ENCODE measurements at regions not wholly inside any gene's neighbourhood (a gene's known extent, or its start where the extent isn't known, plus 50 kb on each side); places are given as distances from the start of the nearest gene placed in this dataset.

GRCh38 chr4:108556166-108556565 lies 64.2 kb upstream of the RPL34 start:
- no peak for DNase-seq (ENCODE audit: low read depth in 2 of 2)
- H3K4me3 ChIP-seq (replicated peaks in 1 of 2; ENCODE audit: low read depth in 2 of 2, low read length in 2 of 2) = no peak overlapping the region
- no peak for TF ChIP-seq CTCF (IDR thresholded peaks at IDR 0.05; ENCODE audit: low read depth, low read length)

GRCh38 chr4:108555701-108556100 lies 64.7 kb upstream of the RPL34 start:
- peak in 1 of 2 donors; percentile 24 for DNase-seq (ENCODE audit: low read depth in 2 of 2)
- no peak overlapping the region for H3K4me3 ChIP-seq (replicated peaks in 1 of 2; ENCODE audit: low read depth in 2 of 2, low read length in 2 of 2)
- no peak for TF ChIP-seq CTCF (IDR thresholded peaks at IDR 0.05; ENCODE audit: low read depth, low read length)

GRCh38 chr4:108547682-108548081 lies 72.7 kb upstream of the RPL34 start:
- H3K4me3 ChIP-seq (replicated peaks in 1 of 2; ENCODE audit: low read depth in 2 of 2, low read length in 2 of 2) = no peak overlapping the region
- TF ChIP-seq CTCF (IDR thresholded peaks at IDR 0.05; ENCODE audit: low read depth, low read length) = no peak
- no peak for DNase-seq (ENCODE audit: low read depth in 2 of 2)

GRCh38 chr4:108546728-108547127 lies 73.6 kb upstream of the RPL34 start:
- TF ChIP-seq CTCF (IDR thresholded peaks at IDR 0.05; ENCODE audit: low read depth, low read length) = no peak
- no peak overlapping the region for H3K4me3 ChIP-seq (replicated peaks in 1 of 2; ENCODE audit: low read depth in 2 of 2, low read length in 2 of 2)
- no peak for DNase-seq (ENCODE audit: low read depth in 2 of 2)

GRCh38 chr4:108544481-108544880 lies 75.9 kb upstream of the RPL34 start:
- peak; percentile 6 to 78 for DNase-seq (ENCODE audit: low read depth in 2 of 2)
- TF ChIP-seq CTCF (IDR thresholded peaks at IDR 0.05; ENCODE audit: low read depth, low read length) = no peak

GRCh38 chr4:108543359-108543968 lies 76.9 kb upstream of the RPL34 start:
- TF ChIP-seq CTCF (IDR thresholded peaks at IDR 0.05; ENCODE audit: low read depth, low read length) = no peak
- no peak overlapping the region for H3K4me3 ChIP-seq (replicated peaks in 1 of 2; ENCODE audit: low read depth in 2 of 2, low read length in 2 of 2)

More at GRCh38 chr4:108544481-108544880, 75.9 kb upstream of the RPL34 start:
- H3K4me3 ChIP-seq (replicated peaks in 1 of 2; ENCODE audit: low read depth in 2 of 2, low read length in 2 of 2) = no peak overlapping the region

GRCh38 chr4:108540536-108540935 lies 79.8 kb upstream of the RPL34 start:
- DNase-seq (ENCODE audit: low read depth in 2 of 2) = no peak
- TF ChIP-seq CTCF (IDR thresholded peaks at IDR 0.05; ENCODE audit: low read depth, low read length) = no peak
- no peak overlapping the region for H3K4me3 ChIP-seq (replicated peaks in 1 of 2; ENCODE audit: low read depth in 2 of 2, low read length in 2 of 2)

More at GRCh38 chr4:108543359-108543968, 76.9 kb upstream of the RPL34 start:
- DNase-seq (ENCODE audit: low read depth in 2 of 2) = no peak

All from cardiac fibroblast (primary cell).